Lower leg skin (tissue), 3 donors: ENCODE measurements at regions not wholly inside any gene's neighbourhood (a gene's known extent, or its start where the extent isn't known, plus 50 kb on each side); places are given as distances from the start of the nearest gene placed in this dataset.

Source experiments
- POLR2A ChIP-seq, 2 donors: fragments of 450-650 bp; IDR thresholded peaks; one replicate each; pipeline ENCODE4 v1.6.1; 2016 to 2017; ENCODE audit warnings: antibody characterized with exemption in 2 of 2, mild to moderate bottlenecking in 1 of 2, moderate library complexity in 1 of 2
- TF ChIP-seq, protein P1 (sequence below), 3 donors: fragments of 450-650 bp; IDR thresholded peaks; one replicate each; pipeline ENCODE4 v1.5.1; 2016; ENCODE audit warnings: antibody characterized with exemption in 3 of 3, mild to moderate bottlenecking in 3 of 3, moderate library complexity in 2 of 3

DNA sequence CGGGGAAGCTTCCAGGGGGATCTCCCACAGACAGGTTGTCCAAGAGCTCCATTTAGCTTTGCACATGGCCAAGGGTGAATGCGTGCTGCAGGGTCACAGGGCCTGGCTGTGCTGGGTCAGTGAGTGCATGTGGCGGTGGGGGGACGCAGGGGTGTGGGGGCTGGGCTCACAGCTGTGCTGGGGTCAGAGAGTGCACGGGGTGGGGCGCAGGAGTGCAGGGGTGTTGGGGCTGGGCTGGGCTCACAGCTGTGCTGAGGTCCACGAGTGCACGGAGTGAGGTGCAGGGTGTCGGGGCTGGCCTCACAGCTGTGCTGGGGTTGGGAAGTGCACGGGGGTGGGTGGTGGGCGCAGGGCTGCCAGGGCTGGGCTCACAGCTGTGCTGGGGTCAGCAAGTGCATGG is 557.7 kb downstream of the BRD1 start:
- TF ChIP-seq, protein P1, sequence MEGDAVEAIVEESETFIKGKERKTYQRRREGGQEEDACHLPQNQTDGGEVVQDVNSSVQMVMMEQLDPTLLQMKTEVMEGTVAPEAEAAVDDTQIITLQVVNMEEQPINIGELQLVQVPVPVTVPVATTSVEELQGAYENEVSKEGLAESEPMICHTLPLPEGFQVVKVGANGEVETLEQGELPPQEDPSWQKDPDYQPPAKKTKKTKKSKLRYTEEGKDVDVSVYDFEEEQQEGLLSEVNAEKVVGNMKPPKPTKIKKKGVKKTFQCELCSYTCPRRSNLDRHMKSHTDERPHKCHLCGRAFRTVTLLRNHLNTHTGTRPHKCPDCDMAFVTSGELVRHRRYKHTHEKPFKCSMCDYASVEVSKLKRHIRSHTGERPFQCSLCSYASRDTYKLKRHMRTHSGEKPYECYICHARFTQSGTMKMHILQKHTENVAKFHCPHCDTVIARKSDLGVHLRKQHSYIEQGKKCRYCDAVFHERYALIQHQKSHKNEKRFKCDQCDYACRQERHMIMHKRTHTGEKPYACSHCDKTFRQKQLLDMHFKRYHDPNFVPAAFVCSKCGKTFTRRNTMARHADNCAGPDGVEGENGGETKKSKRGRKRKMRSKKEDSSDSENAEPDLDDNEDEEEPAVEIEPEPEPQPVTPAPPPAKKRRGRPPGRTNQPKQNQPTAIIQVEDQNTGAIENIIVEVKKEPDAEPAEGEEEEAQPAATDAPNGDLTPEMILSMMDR (IDR thresholded peaks at IDR 0.05) = no peak
- TF ChIP-seq POLR2A (IDR thresholded peaks at IDR 0.05) = no peak
